GM19452 (cell line): ENCODE measurements at regions not wholly inside any gene's neighbourhood (a gene's known extent, or its start where the extent isn't known, plus 50 kb on each side); places are given as distances from the start of the nearest gene placed in this dataset.
"Not testable (repeated sequence)": the region's sequence is repeated elsewhere in the genome, so short reads cannot be mapped to it uniquely, and the experiment has no call there.

ENCODE experiments used
- ATAC-seq: cut with Tn5 transposase; IDR thresholded peaks from one replicate; pipeline ENCODE4 v1.9.1; 2021; ENCODE audit not compliant: unreplicated experiment

DNA sequence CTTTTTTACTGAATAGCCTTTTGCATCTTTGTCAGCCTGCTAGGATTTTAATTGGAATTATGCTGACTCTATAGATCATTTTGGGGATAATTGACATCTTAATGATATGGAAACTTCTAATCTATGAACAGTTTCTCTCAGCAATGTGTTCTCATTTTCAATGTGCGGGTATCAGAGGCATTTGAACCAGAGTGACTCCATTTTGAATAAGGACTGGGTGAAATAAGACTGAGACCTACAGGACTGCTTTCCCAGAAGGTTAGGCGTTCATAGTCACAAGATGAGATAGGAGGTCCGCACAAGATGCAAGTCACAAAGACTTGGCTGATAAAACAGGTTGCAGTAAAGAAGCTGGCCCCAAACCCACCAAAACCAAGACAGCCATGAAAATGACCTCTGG lies 140.5 kb downstream of the IGLL1 start:
- not testable (repeated sequence) for ATAC-seq

DNA sequence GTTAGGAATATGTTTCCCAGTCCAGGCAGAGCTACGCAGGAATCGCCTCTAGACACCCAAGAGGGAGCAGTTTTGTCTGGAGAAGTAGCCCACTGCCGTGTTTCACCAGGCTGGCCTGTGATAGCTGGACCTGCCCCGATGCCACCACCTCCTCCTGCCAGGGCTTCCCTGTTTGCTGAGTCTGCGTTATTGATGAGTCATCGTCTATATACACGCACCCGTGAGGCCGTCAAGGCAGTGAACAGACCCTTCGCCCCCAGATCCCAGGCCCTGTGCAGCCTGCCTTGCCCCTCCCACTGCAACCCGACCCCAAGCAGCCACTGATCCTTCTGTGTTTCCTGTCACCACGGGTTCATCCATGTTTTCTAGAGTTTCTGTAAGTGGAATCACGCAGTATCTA lies 141.9 kb downstream of the IGLL1 start:
- ATAC-seq: no peak

DNA sequence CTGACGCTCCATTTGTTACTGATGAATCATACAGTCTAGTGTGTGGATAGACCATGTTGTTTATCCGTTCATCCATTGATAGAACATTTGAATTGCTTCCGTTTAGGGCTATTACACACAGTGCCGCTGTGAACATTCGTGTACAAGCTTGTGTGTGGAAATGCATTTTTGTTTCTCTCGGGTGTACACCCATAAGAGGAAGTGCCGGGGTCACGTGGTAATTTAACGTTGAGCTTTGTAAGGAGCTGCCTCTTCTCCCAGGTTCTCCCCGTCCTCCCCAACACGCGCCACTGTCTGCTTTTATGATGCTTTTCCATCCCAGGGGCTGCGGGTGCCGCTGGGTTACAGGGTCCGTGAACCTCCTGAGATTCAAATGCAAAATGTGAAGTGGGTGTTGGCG lies 142.3 kb downstream of the IGLL1 start:
- ATAC-seq: no peak

DNA sequence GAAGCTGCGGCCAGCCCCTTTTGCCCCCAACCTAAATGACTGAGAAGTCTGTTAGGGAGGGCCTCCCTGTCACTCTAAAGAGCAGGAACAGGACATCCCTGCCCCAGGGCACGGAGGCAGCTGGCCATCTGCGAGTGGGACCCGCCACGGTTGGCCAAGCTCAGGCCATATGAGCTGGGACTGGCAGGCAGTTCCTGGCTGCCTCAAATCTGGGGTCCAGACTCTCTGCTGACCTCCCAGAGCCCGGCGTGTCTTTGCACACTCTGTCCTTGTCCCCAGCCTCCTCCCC lies 143.0 kb downstream of the IGLL1 start:
- ATAC-seq: not testable (repeated sequence)

DNA sequence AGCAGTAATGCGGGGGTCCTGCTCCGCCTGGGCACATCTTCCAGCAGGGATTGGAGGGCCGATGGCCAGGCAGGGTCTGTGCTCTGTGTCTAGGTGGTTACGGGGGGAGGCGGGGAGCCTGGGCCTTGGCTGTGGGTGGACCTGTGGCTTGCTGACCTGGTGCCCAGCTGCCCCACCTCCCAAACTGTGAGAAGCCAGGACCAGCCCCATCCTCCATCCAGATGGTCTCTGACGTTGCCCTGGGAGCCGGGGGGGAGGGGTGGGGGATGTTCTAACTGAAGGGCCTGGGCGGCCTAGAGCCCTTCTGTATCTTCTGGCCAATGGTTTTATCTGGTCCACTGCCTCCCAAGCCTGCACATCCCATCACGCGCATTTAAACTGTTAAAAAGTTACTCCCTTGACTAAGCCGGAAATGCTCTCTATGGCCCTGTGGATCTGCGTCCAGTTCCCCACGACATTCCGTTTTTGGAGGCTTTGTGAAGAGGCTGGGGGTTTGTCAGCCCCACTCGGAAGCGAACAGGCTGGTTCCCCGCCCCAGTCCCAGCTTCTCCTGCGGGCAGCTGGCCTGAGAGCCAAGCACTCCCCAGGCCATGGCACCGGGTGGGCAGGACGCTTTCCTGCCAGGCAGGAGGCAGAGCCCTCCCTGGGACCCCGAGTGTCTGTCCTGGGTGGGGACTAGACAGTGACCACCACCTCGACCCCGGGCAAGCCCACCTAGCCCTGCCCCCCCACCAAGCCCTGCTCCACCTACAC lies 143.6 kb downstream of the IGLL1 start:
- not testable (repeated sequence) for ATAC-seq

DNA sequence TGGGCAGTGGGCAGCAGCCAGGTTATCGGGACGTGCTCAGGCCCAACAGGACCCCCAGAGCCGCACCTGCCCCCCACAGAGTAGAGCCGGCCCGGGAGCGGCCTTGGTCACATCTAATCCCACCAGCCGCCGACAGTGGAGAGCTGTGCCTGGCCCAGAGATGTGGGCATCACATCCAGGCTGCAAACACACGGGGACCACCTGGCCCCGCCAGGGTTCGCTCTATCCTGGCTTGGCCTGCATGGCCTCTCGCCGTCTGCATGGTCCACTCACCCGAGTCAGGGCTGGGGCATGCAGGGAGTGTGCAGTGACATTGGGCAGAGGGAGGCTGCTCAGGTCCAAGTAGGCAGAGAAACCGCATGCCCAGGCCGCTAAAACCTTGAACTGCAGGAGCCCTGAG lies 144.9 kb downstream of the IGLL1 start:
- not testable (repeated sequence) for ATAC-seq

DNA sequence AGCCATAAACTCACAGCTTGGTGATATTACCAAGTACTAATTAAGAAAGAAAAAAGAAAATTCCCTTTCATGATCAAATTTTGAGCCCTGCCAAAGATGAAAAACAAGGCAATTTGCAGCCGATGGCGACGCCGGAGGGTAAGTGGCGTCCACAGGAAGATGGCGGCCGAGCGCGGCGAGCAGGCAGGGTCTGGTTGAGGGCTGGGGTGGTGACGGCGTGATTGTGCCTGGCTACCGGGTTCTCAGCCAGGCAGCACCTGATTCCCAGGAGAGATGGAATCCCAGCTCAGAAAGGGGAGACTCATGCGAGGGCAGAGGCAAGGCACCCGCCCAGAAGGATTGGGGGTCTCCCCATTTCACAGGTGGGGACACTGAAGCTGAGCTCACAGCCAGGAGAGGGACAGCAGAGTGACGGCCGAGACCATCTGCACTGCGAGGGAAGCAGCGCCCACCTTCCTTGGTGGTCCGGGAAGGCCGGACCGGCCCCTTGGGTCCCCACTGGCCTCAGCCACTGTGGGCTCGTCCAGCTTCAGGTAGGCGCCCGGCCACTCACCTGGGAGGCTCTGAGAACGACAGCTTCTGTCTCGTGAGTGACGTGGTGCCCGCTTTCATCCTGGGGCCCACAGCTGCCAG lies 145.8 kb downstream of the IGLL1 start:
- not testable (repeated sequence) for ATAC-seq

DNA sequence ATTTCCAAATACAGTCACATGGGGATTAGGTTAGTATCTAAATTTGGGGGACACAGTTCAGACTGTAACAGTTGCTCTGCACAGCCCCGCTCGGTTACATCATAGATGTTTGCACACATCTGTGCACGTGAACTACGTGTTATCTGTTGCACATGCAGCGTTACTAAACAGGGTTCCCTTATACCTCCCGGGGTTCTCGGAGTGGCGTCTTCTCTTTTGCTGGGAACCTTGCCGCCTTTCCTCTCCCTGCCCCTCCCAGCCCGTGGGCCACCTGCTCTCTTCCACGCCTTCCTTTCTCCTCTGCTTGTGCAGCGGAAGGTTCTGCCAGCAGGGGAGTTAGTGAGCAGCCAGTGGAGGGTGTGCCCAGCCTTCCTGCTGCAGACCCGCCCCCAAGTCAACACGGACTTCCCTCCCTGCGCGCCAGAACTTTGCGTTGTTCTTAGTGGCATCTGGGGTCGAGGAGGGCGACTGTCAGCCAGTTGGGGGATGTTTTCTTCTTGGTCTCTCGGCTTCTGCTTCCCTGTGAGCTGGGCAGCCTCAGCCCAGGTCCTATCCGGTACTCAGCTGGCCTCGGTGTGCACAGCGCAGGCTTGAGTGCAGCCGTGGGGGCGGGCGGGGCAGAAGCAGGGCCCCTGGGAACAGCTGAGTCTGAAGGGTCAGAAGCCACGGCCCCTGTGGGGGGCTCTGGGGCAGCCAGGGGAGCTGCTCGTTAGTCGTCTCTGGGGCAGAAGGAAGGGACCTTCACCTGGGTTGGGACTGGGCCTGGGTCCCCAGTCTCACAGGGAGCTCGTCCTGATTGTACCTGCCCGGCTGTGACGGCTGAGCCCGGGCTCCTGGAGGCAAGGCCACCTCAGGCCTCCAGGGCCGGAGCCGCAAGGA lies 146.7 kb downstream of the IGLL1 start:
- ATAC-seq: not testable (repeated sequence)

DNA sequence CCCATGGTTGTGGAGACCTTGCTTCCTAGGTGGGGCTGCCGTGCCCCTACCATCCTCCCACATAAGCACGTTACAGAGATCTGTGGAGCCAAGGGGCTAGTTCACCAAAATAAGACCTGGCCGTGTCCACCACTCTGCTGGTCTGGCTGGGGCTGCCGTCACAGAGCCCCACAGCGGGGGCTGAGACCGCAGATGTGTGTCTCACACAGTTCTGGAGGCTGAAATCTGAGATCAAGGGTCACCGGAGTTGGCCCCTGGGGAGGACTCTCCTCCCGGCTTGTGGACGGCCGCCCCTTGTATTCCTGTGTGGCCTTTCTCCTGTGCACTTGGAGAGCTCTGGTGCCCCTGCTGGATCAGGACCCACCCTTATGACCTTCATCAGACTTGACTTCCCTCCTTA lies 147.4 kb downstream of the IGLL1 start:
- not testable (repeated sequence) for ATAC-seq

DNA sequence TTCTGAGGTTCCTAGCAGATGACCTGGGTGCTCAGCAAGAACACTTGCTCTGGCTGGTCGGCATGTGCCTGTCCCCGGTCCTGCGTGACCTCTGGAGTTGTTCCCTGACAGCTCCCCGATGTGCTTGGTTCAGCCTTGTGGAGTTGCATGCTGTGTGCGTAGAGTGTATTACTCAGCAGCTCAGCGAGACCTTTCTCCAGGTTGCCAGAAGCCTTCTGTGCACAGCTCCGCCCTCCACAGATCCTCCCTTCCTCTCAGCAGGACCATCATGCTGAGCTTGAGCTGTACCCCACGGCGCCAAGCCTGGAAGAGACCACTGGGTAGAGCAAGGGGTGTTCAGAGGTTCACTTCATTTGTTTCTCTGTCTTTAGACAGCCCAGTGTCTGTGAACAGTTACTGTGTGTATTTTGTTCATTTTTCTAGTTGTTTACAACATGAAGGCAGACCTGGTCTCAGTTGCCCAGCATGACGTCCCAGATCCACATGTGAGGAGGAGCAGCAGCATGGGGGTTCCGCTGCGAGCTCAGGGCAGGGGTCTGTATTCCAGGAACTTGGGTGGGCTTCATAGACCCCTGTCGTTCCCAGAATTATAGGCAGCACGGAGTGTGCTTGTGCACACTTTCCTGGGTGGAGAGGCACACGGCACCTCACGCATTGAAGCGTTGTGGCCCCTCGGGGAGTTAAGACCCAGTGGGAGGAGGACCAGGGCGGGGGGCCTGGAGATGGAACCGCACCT lies 148.6 kb downstream of the IGLL1 start:
- no peak for ATAC-seq

DNA sequence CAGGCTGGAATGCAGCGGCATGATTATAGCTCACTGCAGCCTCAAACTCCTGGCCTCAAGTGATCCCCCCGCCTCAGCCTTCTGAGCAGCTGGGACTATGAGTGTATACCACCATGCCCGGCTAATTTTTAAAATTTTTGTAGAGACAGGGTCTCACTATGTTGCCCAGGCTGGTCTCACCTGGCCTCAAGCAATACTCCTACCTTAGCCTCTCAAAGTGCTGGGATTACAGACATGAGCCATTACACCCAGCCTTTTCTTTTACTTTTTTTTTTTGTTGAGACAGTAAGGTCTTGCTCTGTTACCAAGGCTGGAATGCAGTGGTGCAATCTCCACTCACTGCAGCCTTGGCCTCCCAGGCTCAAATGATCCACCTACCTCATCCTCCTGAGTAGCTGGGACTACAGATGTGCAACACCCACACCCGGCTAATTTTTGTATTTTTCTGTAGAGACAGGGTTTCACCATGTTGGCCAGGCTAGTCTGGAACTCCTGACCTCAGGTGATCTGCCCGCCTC lies 155.5 kb downstream of the IGLL1 start:
- ATAC-seq: not testable (repeated sequence)

DNA sequence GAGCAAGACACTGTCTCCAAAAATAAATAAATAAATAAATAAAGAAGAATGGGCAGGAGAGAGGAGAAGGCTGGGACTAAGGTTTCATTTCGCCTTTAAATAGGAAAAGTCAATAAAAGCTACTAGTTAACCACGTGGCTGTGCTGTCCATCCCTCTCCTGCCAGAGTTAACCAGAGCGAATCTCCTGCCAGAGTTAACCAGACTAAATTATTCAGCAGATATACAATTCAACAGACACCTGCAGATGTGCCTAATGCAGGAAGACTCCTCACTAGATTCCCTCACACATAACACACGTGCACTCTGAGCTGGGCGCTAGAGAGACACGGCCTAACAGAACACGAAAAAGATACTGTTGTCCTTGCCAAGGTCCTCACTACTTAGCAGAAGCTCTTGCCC lies 156.1 kb downstream of the IGLL1 start:
- no peak for ATAC-seq

DNA sequence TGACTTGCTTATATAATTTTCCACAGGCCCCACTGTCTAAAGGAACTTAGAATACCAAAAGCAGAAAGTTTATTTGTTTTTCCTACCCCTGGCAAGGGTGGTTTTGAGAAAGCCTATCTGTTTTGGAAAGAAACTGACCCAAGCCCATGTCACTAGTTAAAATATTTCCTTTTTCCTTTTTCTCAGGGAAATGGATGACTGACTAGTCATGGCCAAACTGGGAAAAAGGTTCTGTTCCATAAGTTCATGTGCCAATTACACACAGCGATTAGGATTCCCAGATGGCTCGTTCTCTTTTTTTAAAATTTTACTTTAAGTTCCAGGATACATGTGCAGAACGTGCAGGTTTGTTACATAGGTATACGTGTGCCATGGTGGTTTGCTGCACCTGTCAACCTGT lies 157.8 kb downstream of the IGLL1 start:
- not testable (repeated sequence) for ATAC-seq

DNA sequence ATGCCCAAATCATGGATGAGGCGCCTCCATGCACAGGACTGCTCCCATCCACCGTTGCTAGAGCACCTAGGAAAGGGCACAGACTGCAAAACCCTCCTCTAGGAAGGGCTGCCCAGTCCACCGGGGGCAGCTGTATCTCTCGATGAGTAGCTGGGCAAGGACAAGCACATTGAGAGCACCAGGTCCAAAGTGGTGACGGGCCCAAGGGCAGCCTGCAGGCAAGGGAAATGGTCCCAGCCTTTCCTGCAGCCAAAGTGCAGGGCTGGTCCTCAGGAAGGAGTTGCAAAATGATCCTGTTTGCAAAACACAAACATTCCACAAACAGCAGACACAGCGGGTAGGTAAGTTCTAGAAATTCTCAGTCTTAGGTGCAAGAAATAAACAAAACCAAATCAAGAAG lies 158.8 kb downstream of the IGLL1 start:
- ATAC-seq: not testable (repeated sequence)

DNA sequence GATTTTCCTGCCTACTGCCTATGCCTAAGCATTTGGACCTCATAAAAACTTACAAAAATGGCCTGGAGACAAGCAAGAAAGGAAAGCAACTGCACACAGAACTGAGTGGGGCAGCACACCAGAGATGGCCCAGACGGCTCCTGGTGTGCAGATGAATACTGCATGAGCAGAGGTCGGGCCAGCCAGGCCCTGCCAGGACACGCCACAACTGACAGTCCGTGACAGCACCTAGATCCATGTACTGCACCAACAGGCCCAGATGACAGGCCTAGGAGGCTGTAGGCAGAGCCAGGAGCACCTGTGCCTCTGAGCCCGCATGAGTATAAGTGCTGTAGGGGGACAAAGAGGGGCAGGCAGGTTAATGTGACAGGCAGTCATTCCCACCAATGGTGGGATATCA lies 160.2 kb downstream of the IGLL1 start:
- ATAC-seq: no peak

DNA sequence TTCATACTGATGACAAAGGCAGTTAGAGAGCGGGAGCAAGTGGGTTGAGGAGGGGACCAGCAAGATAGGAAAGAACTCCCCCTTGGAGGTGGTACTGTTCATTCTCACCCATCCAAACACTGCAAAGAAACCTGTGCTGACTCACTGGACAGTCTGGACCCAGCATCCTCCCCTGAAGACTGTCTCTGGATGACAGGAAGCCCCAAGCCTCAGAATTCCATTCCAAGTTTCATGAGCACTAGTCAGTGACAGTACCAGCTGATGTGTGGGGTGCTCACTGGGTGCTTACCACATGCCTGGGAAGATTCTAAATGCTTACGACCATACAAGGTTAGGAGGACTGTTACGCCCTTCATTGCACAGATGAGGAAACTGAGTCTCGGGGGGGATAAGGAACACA lies 160.9 kb downstream of the IGLL1 start:
- no peak for ATAC-seq

DNA sequence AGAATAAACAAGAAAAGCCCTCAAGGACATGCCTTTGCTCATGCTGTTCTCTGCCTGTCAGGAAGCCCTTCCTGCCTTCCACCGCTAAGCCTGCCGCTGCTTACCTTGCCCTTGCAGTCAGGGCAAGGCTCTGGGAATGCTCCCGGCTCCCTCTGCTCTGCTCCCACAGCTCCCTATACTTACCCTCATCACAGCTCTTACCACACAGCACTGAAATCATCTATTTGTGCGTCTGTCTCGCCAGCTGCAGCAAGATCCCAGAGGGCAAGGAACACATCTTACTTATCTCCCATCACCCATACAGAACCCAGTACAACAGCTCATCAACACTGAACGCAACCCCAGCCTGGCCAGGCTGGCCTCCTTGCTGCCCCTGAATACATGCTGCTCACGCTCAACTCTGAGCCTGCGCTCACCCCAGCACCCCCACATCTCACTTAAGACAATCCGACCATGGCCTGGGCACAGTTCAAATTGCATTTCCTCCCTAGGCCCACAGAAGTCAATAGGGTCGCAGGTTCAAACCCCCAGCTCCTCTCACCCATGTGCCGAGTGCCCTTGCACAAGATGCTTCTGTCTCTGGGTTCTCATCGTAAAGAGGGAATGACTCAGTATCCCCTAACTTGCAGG lies 161.8 kb downstream of the IGLL1 start:
- no peak for ATAC-seq

DNA sequence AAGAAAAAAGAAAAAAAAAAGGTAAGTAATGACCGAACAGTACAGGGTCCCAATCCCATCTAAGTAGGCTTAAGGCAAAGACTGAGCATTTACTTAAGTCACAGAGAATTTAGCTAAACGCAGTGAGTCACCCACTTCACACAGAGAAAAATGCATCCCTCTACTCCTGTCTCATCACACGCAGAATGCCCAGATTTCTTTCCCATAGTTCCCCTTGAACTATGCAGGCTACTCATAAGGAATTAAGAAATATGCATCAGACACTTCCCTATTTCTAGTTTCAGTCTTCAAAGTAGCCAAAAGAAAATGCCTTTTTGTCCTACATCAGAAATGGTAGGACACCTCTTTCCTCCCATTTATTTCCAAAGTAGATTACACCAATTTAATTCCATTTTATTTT lies 162.8 kb downstream of the IGLL1 start:
- not testable (repeated sequence) for ATAC-seq

DNA sequence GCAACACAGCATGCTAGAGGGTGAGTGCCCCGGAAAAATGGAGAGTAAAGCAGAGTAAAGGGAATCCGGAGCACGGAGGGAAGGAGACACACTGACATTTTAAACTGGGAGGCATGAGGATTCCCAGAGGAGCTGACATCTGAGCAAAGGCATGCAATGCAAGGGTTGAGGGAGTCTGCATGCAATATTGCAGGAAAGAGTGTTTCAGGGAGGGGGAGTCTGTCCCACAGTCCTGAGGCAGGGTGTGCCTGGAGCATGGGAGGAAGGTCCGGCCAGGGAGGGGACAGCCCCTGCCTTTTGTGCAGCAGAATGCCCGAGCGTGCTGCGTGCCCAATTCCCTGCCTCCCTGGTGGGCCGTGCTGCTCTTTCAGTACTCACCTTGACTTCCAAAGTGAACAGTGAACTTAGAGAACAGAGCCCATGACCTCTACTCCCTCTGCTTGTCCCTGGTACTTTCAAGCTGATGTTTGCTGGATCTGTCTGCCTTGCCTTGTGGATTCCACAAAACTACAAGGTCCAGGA lies 163.9 kb downstream of the IGLL1 start:
- ATAC-seq: not testable (repeated sequence)

DNA sequence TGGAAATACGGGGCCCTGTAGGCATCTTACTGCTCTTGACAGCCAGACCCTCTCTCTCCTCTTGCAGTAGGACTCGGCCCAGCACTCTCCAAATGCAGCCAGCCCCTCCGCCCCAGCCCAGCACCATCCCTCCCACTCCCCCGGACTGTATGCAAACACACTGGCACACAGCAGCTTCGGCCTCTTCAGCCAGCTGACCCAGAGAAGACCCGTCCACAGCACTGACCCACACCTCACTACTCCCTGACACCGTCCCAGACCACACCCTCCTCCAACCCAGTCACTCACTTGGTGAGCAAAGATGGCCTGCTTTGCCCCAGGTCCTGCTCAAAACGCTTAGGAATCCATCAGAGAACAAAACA lies 164.6 kb downstream of the IGLL1 start:
- ATAC-seq: no peak
